ENCODE measurements at regions not wholly inside any gene's neighbourhood (a gene's known extent, or its start where the extent isn't known, plus 50 kb on each side); places are given as distances from the start of the nearest gene placed in this dataset.

- TF ChIP-seq, protein P1, sequence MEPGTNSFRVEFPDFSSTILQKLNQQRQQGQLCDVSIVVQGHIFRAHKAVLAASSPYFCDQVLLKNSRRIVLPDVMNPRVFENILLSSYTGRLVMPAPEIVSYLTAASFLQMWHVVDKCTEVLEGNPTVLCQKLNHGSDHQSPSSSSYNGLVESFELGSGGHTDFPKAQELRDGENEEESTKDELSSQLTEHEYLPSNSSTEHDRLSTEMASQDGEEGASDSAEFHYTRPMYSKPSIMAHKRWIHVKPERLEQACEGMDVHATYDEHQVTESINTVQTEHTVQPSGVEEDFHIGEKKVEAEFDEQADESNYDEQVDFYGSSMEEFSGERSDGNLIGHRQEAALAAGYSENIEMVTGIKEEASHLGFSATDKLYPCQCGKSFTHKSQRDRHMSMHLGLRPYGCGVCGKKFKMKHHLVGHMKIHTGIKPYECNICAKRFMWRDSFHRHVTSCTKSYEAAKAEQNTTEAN (CRISPR knock-in tag; conservative IDR thresholded peaks at IDR 0.05), result no peak
- no peak for TF ChIP-seq ARNT2 (CRISPR knock-in tag; IDR thresholded peaks at IDR 0.05; ENCODE audit: low read depth)
- no peak for TF ChIP-seq MNT (IDR thresholded peaks at IDR 0.05)
- no peak for TF ChIP-seq TCF12 (IDR thresholded peaks at IDR 0.05)
- no peak for TF ChIP-seq TCF12 (CRISPR knock-in tag; IDR thresholded peaks at IDR 0.05)
- no peak for TF ChIP-seq ZNF530 (CRISPR knock-in tag; IDR thresholded peaks at IDR 0.05; ENCODE audit: low read depth)
- no peak for TF ChIP-seq FOXP1 (IDR thresholded peaks at IDR 0.05)
- no peak for TF ChIP-seq FOXP1 (CRISPR knock-in tag; IDR thresholded peaks at IDR 0.05)
Observed at GRCh38 chr14:96949594-96949993, 152.4 kb downstream of the VRK1 start (continued).

DNA sequence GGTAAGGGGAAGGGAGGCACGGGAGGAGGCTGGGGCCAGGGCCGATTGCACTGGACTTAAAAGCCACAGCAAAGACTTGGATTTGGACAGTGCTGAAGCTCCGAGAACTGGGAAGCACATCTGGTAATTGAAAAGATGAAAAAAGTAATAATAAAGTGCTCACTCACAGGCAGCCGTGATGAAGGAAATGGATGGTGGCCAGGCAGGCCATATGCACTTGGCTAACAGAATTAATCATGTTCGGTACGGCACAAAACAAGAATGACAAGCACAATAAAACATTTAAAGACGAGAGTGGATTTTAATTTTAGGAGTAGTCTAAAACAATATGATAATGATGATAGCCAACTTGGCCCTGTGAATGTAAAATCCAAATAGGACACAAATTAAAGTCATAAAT is 154.3 kb downstream of the VRK1 start:
- no peak overlapping the region for H2AFZ ChIP-seq (ENCODE audit: low read length)
- H3K36me3 ChIP-seq (replicated peaks in 1 of 2; ENCODE audit: control insufficient read depth in 1 of 2, insufficient read depth in 2 of 2, low read length in 2 of 2), result no peaks in the 10 kb centered on the region
- no peak for FAIRE-seq
- H3K4me3 ChIP-seq (replicated peaks in 1 of 3; ENCODE audit: insufficient read depth in 1 of 3, low read depth in 2 of 3, low read length in 3 of 3), result no peak overlapping the region
- TF ChIP-seq ZSCAN5A (CRISPR knock-in tag; IDR thresholded peaks at IDR 0.05; ENCODE audit: borderline replicate concordance) (no peak), IRF2 (CRISPR knock-in tag; IDR thresholded peaks at IDR 0.05) (no peak), THYN1 (CRISPR knock-in tag; IDR thresholded peaks at IDR 0.05; ENCODE audit: borderline replicate concordance, low read depth) (no peak)
- no peak for ATAC-seq
- no peaks in the 10 kb centered on the region for H3K9me3 ChIP-seq (ENCODE audit: low read length)
- H3K4me2 ChIP-seq (ENCODE audit: low read depth, low read length), result no peak overlapping the region
- no peak overlapping the region for H3K9ac ChIP-seq (ENCODE audit: insufficient read depth, low read depth, low read length)
- no peak for DNase-seq (ENCODE audit: low spot score)
- no TSS peak for BruUV-seq (replicated peaks)
- no peak overlapping the region for H3K27ac ChIP-seq (ENCODE audit: extremely low read length, insufficient read depth, low read length)
- no peaks in the 10 kb centered on the region for H4K20me1 ChIP-seq (ENCODE audit: insufficient read depth, low read length)
- H3K4me1 ChIP-seq (ENCODE audit: insufficient read depth, low read length), result no peaks in the 10 kb centered on the region
- intact Hi-C loops (cut with micrococcal nuclease; ENCODE audit: unreplicated experiment) (no loop called here), in situ Hi-C loops (cut with HindIII; ENCODE audit: extremely low pct_ligation_motif_present, low pct_unique_long_range_greater_than_20kb) (no loop called here)
- no peaks in the 10 kb centered on the region for H3K79me2 ChIP-seq (ENCODE audit: insufficient read depth, low read length)
- POLR2A ChIA-PET, result no interaction called here
- H3K27me3 ChIP-seq (ENCODE audit: control insufficient read depth in 1 of 2, insufficient read depth in 2 of 2, low read length in 2 of 2), result no peaks in the 10 kb centered on the region
- WGBS (ENCODE audit: low lambda C conversion rate), result 70% methylated on average over 7 of the region's 7 CpGs
- CTCF ChIA-PET (ENCODE audit: low intra/inter-chr PET ratio, low total read pairs), result no interaction called here

Measured in HepG2 (cell line).